ENCODE measurements at regions not wholly inside any gene's neighbourhood (a gene's known extent, or its start where the extent isn't known, plus 50 kb on each side); places are given as distances from the start of the nearest gene placed in this dataset.

GRCh38 chr14:22158560-22158959 is 430.5 kb downstream of the DAD1 start:
- no peak for TF ChIP-seq CTCF (IDR thresholded peaks at IDR 0.05; ENCODE audit: low read depth, low read length, missing input control)
- TF ChIP-seq RAD21 (IDR thresholded peaks at IDR 0.05), result no peak
- TF ChIP-seq ATF3 (IDR thresholded peaks at IDR 0.05), result no peak
- no peak for TF ChIP-seq ZBTB33 (IDR thresholded peaks at IDR 0.05)
- TF ChIP-seq TAF1 (conservative IDR thresholded peaks at IDR 0.05), result no peak
- no peak for TF ChIP-seq GABPA (IDR thresholded peaks at IDR 0.05 in 1 of 2, conservative IDR thresholded peaks at IDR 0.05 in 1 of 2)
- TF ChIP-seq SP1 (IDR thresholded peaks at IDR 0.05), result no peak
- TF ChIP-seq REST (IDR thresholded peaks at IDR 0.05), result no peak

Data from liver (tissue), 3 donors.